GM23338 (cell line): ENCODE measurements at regions not wholly inside any gene's neighbourhood (a gene's known extent, or its start where the extent isn't known, plus 50 kb on each side); places are given as distances from the start of the nearest gene placed in this dataset.

Experiments used
- ATAC-seq: fragments of 200-7000 bp; cut with Tn5 transposase; 3 replicates; pipeline ENCODE4 v1.9.1; 2020
- DNase-seq: peaks from one replicate; pipeline ENCODE4 v3.0.0-alpha.2; 2015; ENCODE audit warnings: low spot score
- H2AFZ ChIP-seq: fragments of 200-600 bp; sonication (generic); 2 replicates; pipeline ENCODE4 v1.8.0; 2016; ENCODE audit warnings: antibody characterized with exemption, mild to moderate bottlenecking, moderate library complexity
- H3F3A ChIP-seq: fragments of 200-600 bp; sonication (generic); replicated peaks from 2 replicates; pipeline ENCODE4 v1.8.0; 2017; ENCODE audit warnings: antibody characterized with exemption, mixed run types, low read depth
- H3K27ac ChIP-seq: fragments of 200-600 bp; sonication (generic); 2 replicates; pipeline ENCODE4 v1.6.1; 2016; ENCODE audit warnings: low read depth
- H3K27me3 ChIP-seq: fragments of 200-600 bp; sonication (generic); 2 replicates; pipeline ENCODE4 v1.8.0; 2016; ENCODE audit warnings: mild to moderate bottlenecking, mixed run types, moderate library complexity; ENCODE audit not compliant: insufficient read depth
- H3K36me3 ChIP-seq: fragments of 200-600 bp; sonication (generic); 2 replicates; pipeline ENCODE4 v1.8.0; 2016; ENCODE audit warnings: mild to moderate bottlenecking; ENCODE audit not compliant: insufficient read depth
- H3K4me1 ChIP-seq: fragments of 200-600 bp; sonication (generic); 2 replicates; pipeline ENCODE4 v1.8.0; 2016; ENCODE audit warnings: mild to moderate bottlenecking, moderate library complexity; ENCODE audit not compliant: insufficient read depth
- H3K4me2 ChIP-seq: fragments of 200-600 bp; sonication (generic); 2 replicates; pipeline ENCODE4 v1.7.1; 2017; ENCODE audit warnings: mixed run types
- H3K4me3 ChIP-seq: fragments of 200-600 bp; sonication (generic); 2 replicates; pipeline ENCODE4 v1.6.1; 2016; ENCODE audit warnings: mixed run types
- H3K79me2 ChIP-seq: fragments of 200-600 bp; sonication (generic); replicated peaks from 2 replicates; pipeline ENCODE4 v1.8.0; 2017; ENCODE audit warnings: mild to moderate bottlenecking; ENCODE audit not compliant: insufficient read depth
- H3K9me2 ChIP-seq: fragments of 200-600 bp; sonication (generic); 2 replicates; pipeline ENCODE4 v1.8.0; 2017; ENCODE audit not compliant: insufficient read depth
- H4K20me1 ChIP-seq: fragments of 200-600 bp; sonication (generic); replicated peaks from 2 replicates; pipeline ENCODE4 v1.8.0; 2017; ENCODE audit warnings: mild to moderate bottlenecking; ENCODE audit not compliant: insufficient read depth
- H3K27ac Mint-ChIP-seq: 2 replicates; pipeline ENCODE4 v1.8.0; 2020; ENCODE audit warnings: inconsistent platforms, mild to moderate bottlenecking, moderate library complexity, mixed read lengths
- H3K27me3 Mint-ChIP-seq: 3 replicates; pipeline ENCODE4 v1.8.0; 2022; ENCODE audit warnings: low read depth, mild to moderate bottlenecking, moderate library complexity, mixed read lengths, inconsistent platforms; ENCODE audit not compliant: insufficient read depth, poor library complexity
- H3K36me3 Mint-ChIP-seq: 3 replicates; pipeline ENCODE4 v1.8.0; 2021; ENCODE audit warnings: low read depth, mild to moderate bottlenecking, inconsistent platforms, moderate library complexity, mixed read lengths
- H3K4me1 Mint-ChIP-seq: 3 replicates; pipeline ENCODE4 v1.8.0; 2020; ENCODE audit warnings: mild to moderate bottlenecking, inconsistent platforms, mixed read lengths
- H3K4me3 Mint-ChIP-seq: 3 replicates; pipeline ENCODE4 v1.8.0; 2021; ENCODE audit warnings: moderate library complexity, mild to moderate bottlenecking, inconsistent platforms, mixed read lengths
- H3K9me3 Mint-ChIP-seq: 3 replicates; pipeline ENCODE4 v1.8.0; 2020; ENCODE audit warnings: moderate library complexity, mild to moderate bottlenecking, inconsistent platforms, mixed read lengths
- CREB1 ChIP-seq: fragments of 250-450 bp; sonication (Bioruptor Pico); IDR thresholded peaks from 2 replicates; pipeline ENCODE4 v1.5.0; 2020; ENCODE audit warnings: low read depth, mild to moderate bottlenecking, moderate library complexity
- EZH2phosphoT487 ChIP-seq: fragments of 200-600 bp; sonication (generic); IDR thresholded peaks from one replicate; pipeline ENCODE4 v1.8.1; 2018; ENCODE audit warnings: antibody characterized with exemption; ENCODE audit not compliant: unreplicated experiment
- NANOG ChIP-seq: IDR thresholded peaks from 2 replicates; pipeline ENCODE4 v1.6.1; 2016; ENCODE audit warnings: antibody characterized with exemption, borderline replicate concordance
- STAT1 ChIP-seq: IDR thresholded peaks from one replicate; pipeline ENCODE4 v1.6.1; 2016; ENCODE audit warnings: antibody characterized with exemption; ENCODE audit not compliant: unreplicated experiment
- ZNF114 ChIP-seq: fragments of 250-450 bp; sonication (Bioruptor Pico); IDR thresholded peaks from 2 replicates; pipeline ENCODE4 v1.5.0; 2020; ENCODE audit warnings: mild to moderate bottlenecking, moderate library complexity
- ZNF331 ChIP-seq: fragments of 250-450 bp; sonication (Bioruptor Pico); IDR thresholded peaks from 2 replicates; pipeline ENCODE4 v1.5.0; 2020; ENCODE audit warnings: low read depth, mild to moderate bottlenecking, moderate library complexity
- TF ChIP-seq, protein P1 (sequence below): IDR thresholded peaks from one replicate; pipeline ENCODE4 v1.6.1; 2018; ENCODE audit warnings: antibody characterized with exemption; ENCODE audit not compliant: unreplicated experiment
- TF ChIP-seq, protein P2 (sequence below): IDR thresholded peaks from 2 replicates; pipeline ENCODE4 v1.6.1; 2016; ENCODE audit warnings: antibody characterized with exemption
- TF ChIP-seq, protein P3 (sequence below), 2 experiments: fragments of 200-600 bp in 1 of 2; sonication (generic) in 1 of 2; conservative IDR thresholded peaks; 2 replicates each; pipeline versions ENCODE4 v1.5.1 to v1.6.1; 2016 to 2017; ENCODE audit warnings: antibody characterized with exemption in 2 of 2, low read depth in 2 of 2, mild to moderate bottlenecking in 2 of 2, moderate library complexity in 1 of 2

DNA sequence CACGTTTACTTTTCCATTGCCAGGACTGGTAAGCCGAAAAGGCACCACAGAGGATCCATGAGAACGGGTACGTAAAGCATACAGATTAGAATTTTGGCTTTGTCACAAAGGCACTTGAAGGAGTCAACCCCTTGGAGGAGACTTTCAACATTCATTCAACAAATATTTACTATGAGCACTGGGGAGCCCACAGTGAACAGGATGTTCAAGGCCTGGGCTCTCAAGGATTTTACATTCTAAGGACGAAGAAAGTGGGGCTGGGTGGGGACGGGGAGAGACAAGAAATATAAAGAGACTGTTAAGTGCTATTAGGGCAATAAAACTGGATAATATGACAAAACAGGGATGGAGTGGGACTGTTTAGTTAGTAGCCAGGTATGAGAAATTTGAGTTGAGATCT lies 66.0 kb downstream of the KLF4 start (continued):
- TF ChIP-seq STAT1 (no peak), CREB1 (CRISPR knock-in tag) (no peak), ZNF331 (CRISPR knock-in tag) (no peak)
- TF ChIP-seq, protein P1, sequence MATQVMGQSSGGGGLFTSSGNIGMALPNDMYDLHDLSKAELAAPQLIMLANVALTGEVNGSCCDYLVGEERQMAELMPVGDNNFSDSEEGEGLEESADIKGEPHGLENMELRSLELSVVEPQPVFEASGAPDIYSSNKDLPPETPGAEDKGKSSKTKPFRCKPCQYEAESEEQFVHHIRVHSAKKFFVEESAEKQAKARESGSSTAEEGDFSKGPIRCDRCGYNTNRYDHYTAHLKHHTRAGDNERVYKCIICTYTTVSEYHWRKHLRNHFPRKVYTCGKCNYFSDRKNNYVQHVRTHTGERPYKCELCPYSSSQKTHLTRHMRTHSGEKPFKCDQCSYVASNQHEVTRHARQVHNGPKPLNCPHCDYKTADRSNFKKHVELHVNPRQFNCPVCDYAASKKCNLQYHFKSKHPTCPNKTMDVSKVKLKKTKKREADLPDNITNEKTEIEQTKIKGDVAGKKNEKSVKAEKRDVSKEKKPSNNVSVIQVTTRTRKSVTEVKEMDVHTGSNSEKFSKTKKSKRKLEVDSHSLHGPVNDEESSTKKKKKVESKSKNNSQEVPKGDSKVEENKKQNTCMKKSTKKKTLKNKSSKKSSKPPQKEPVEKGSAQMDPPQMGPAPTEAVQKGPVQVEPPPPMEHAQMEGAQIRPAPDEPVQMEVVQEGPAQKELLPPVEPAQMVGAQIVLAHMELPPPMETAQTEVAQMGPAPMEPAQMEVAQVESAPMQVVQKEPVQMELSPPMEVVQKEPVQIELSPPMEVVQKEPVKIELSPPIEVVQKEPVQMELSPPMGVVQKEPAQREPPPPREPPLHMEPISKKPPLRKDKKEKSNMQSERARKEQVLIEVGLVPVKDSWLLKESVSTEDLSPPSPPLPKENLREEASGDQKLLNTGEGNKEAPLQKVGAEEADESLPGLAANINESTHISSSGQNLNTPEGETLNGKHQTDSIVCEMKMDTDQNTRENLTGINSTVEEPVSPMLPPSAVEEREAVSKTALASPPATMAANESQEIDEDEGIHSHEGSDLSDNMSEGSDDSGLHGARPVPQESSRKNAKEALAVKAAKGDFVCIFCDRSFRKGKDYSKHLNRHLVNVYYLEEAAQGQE: no peak
- TF ChIP-seq, protein P2, sequence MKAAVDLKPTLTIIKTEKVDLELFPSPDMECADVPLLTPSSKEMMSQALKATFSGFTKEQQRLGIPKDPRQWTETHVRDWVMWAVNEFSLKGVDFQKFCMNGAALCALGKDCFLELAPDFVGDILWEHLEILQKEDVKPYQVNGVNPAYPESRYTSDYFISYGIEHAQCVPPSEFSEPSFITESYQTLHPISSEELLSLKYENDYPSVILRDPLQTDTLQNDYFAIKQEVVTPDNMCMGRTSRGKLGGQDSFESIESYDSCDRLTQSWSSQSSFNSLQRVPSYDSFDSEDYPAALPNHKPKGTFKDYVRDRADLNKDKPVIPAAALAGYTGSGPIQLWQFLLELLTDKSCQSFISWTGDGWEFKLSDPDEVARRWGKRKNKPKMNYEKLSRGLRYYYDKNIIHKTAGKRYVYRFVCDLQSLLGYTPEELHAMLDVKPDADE: no peak

DNA sequence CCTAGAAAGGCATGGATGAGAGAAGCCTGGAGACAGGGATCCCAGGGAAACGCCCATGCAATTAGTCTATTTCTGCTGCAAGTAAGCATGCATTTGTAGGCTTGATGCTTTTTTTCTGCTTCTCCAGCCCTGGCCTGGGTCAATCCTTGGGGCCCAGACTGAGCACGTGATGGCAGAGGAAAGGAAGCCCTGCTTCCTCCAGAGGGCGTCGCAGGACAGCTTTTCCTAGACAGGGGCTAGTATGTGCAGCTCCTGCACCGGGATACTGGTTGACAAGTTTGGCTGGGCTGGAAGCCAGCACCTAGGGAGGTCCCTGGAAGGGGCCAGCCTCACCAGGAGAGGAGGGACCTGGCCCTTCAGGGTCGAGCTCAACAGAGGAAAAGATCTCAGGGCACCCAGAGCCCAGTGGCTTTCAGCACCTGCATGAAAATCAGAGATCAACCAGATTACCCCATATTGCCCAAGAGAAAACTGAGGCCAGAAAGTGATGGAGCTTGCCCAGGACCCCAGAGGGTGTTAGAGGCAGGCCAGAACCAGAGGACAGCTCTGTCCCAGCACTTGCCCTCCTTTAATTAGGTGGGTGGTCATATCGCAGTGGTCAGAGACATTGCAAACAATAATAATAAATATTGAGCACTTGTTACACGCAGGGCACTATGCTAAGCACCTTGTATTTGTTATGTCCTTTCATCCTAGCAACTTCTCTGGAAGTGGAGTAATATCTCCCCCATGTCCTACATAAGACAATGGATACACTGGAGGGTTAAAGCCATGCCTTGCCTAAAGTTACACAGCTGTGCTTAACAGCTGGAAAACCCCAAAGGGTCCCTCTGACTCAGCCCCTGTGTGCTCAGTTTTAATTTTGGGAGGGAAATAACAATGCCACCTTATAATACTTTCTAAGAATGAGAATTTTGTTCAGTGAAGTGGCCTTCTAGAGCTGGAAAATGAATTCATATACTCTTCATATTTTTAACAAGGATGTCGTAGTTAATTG lies 67.1 kb downstream of the KLF4 start:
- Mint-ChIP-seq H3K27ac (no peak overlapping the region), H3K9me3 (no peaks in the 10 kb centered on the region; the same call in 1 of the 3 replicates), H3K27me3 (peaks cover 13% of the 10 kb centered on the region), H3K4me3 (no peak overlapping the region), H3K36me3 (no peaks in the 10 kb centered on the region), H3K4me1 (0 out of 3 replicates have a peak, but pooled peaks cover 2% of the 10 kb centered on the region)
- Histone ChIP-seq H3K27me3 (0 out of 2 replicates have a peak, but pooled peaks cover 6% of the 10 kb centered on the region), H3K79me2 (no peaks in the 10 kb centered on the region), H3K4me1 (no peaks in the 10 kb centered on the region), H3K36me3 (no peaks in the 10 kb centered on the region), H2AFZ (peak overlapping the region; percentile 63), H3K4me2 (no peak overlapping the region), H3K9me2 (0 out of 2 replicates have a peak, but pooled peaks cover 7% of the 10 kb centered on the region), H3K27ac (no peak overlapping the region), H3K4me3 (no peak overlapping the region), H3F3A (no peaks in the 10 kb centered on the region), H4K20me1 (no peaks in the 10 kb centered on the region)
- ATAC-seq (peak; percentile 92), DNase-seq (peak; percentile 94)
- TF ChIP-seq ZNF114 (CRISPR knock-in tag): 0 out of 2 replicates have a peak, but pooled peaks have one; percentile 13
- TF ChIP-seq, protein P2: no peak
- TF ChIP-seq NANOG: no peak
- TF ChIP-seq STAT1: no peak
- TF ChIP-seq, protein P3, sequence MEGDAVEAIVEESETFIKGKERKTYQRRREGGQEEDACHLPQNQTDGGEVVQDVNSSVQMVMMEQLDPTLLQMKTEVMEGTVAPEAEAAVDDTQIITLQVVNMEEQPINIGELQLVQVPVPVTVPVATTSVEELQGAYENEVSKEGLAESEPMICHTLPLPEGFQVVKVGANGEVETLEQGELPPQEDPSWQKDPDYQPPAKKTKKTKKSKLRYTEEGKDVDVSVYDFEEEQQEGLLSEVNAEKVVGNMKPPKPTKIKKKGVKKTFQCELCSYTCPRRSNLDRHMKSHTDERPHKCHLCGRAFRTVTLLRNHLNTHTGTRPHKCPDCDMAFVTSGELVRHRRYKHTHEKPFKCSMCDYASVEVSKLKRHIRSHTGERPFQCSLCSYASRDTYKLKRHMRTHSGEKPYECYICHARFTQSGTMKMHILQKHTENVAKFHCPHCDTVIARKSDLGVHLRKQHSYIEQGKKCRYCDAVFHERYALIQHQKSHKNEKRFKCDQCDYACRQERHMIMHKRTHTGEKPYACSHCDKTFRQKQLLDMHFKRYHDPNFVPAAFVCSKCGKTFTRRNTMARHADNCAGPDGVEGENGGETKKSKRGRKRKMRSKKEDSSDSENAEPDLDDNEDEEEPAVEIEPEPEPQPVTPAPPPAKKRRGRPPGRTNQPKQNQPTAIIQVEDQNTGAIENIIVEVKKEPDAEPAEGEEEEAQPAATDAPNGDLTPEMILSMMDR (conservative IDR thresholded peaks at IDR 0.05; ENCODE audit: low read depth in 2 of 2): peak; percentile 90 to 98
- no peak for TF ChIP-seq EZH2phosphoT487
- peak; percentile 22; the same call in 1 of the 2 replicates for TF ChIP-seq CREB1 (CRISPR knock-in tag)
